22Rv1 (cell line): ENCODE measurements at regions not wholly inside any gene's neighbourhood (a gene's known extent, or its start where the extent isn't known, plus 50 kb on each side); places are given as distances from the start of the nearest gene placed in this dataset.

Experiments
- CTCF ChIP-seq: fragments of 450-650 bp; IDR thresholded peaks from 2 replicates; pipeline ENCODE4 v1.5.1; 2017; ENCODE audit warnings: mild to moderate bottlenecking
- ZFX ChIP-seq: fragments of 450-650 bp; IDR thresholded peaks from 2 replicates; pipeline ENCODE4 v1.6.1; 2017; ENCODE audit warnings: antibody characterized with exemption, borderline replicate concordance

GRCh38 chr2:64837116-64837731 lies 152.0 kb upstream of the SLC1A4 start:
- TF ChIP-seq CTCF = no peak
- TF ChIP-seq ZFX = no peak
